IMR-90 (cell line): ENCODE measurements at regions not wholly inside any gene's neighbourhood (a gene's known extent, or its start where the extent isn't known, plus 50 kb on each side); places are given as distances from the start of the nearest gene placed in this dataset.

Experiments
- ATAC-seq: fragments of 200-7000 bp; cut with Tn5 transposase; 2 replicates; pipeline ENCODE4 v1.9.1; 2020; ENCODE audit warnings: low read depth, mild to moderate bottlenecking, moderate library complexity
- BruUV-seq: library from RNA; stranded (reverse); fragments of 400-500 nt; replicated peaks from 2 replicates; lab custom pipeline; 2021; lab: Mats Ljungman, UMichigan
- CTCF ChIA-PET: fragments of 300-600 bp; formaldehyde crosslinking; extraction: SDS; loops from one replicate; lab custom pipeline; 2021; ENCODE audit warnings: antibody characterized with exemption; lab: Yijun Ruan, JAX
- POLR2A ChIA-PET: fragments of 300-600 bp; sonication (Branson Sonifier 250); formaldehyde crosslinking; loops from one replicate; lab custom pipeline; 2022; ENCODE audit warnings: antibody characterized with exemption; ENCODE audit not compliant: unreplicated experiment; lab: Charles Lee
- DNase-seq: peaks from one replicate; pipeline ENCODE4 v3.0.0; 2013
- H2AFZ ChIP-seq: replicated peaks from 2 replicates; pipeline ENCODE3; 2013; ENCODE audit warnings: low read length, mild to moderate bottlenecking; ENCODE audit not compliant: poor library complexity
- H2AK5ac ChIP-seq: 2 replicates; pipeline ENCODE4 v1.6.1; 2013; ENCODE audit warnings: low read depth, low read length, inconsistent platforms
- H2AK9ac ChIP-seq: replicated peaks from 2 replicates; pipeline ENCODE3; 2013; ENCODE audit warnings: mild to moderate bottlenecking, low read depth, low read length, moderate library complexity; ENCODE audit not compliant: poor library complexity
- H2BK120ac ChIP-seq: 2 replicates; pipeline ENCODE4 v1.6.1; 2013; ENCODE audit warnings: low read depth, low read length, inconsistent platforms
- H2BK15ac ChIP-seq: 3 replicates; pipeline ENCODE4 v1.6.1; 2013; ENCODE audit warnings: low read depth, low read length, inconsistent platforms
- H2BK20ac ChIP-seq: 2 replicates; pipeline ENCODE4 v1.6.1; 2013; ENCODE audit warnings: low read depth, mild to moderate bottlenecking, inconsistent platforms, low read length, moderate library complexity
- H2BK5ac ChIP-seq: 2 replicates; pipeline ENCODE4 v1.6.1; 2013; ENCODE audit warnings: mild to moderate bottlenecking, low read depth, low read length, inconsistent platforms; ENCODE audit not compliant: poor library complexity, severe bottlenecking
- H3K14ac ChIP-seq: replicated peaks from 2 replicates; pipeline ENCODE4 v1.6.1; 2013; ENCODE audit warnings: low read depth, low read length, inconsistent platforms
- H3K18ac ChIP-seq: 2 replicates; pipeline ENCODE4 v1.6.1; 2013; ENCODE audit warnings: low read depth, low read length, control low read depth
- H3K23ac ChIP-seq: 2 replicates; pipeline ENCODE4 v1.6.1; 2013; ENCODE audit warnings: low read depth, low read length, inconsistent platforms
- H3K27ac ChIP-seq: 2 replicates; pipeline ENCODE4 v1.5.1; 2013; ENCODE audit warnings: mild to moderate bottlenecking, control low read depth, low read length; ENCODE audit not compliant: insufficient read depth
- H3K27me3 ChIP-seq: 2 replicates; pipeline ENCODE4 v1.6.1; 2013; ENCODE audit warnings: low read length; ENCODE audit not compliant: control insufficient read depth, insufficient read depth
- H3K36me3 ChIP-seq: 2 replicates; pipeline ENCODE4 v1.6.1; 2013; ENCODE audit warnings: low read length, mixed read lengths; ENCODE audit not compliant: control insufficient read depth, insufficient read depth
- H3K4ac ChIP-seq: 2 replicates; pipeline ENCODE4 v1.6.1; 2013; ENCODE audit warnings: low read depth, low read length, inconsistent platforms
- H3K4me1 ChIP-seq: 2 replicates; pipeline ENCODE4 v1.6.1; 2013; ENCODE audit warnings: low read length, mixed read lengths; ENCODE audit not compliant: control insufficient read depth, insufficient read depth
- H3K4me2 ChIP-seq: 2 replicates; pipeline ENCODE4 v1.6.1; 2013; ENCODE audit warnings: low read depth, mild to moderate bottlenecking, control low read depth, low read length, moderate library complexity
- H3K4me3 ChIP-seq: 2 replicates; pipeline ENCODE4 v1.5.1; 2013; ENCODE audit warnings: low read depth, mild to moderate bottlenecking, control low read depth, low read length, moderate library complexity; ENCODE audit not compliant: insufficient read depth
- H3K56ac ChIP-seq: 2 replicates; pipeline ENCODE4 v1.6.1; 2013; ENCODE audit warnings: low read length, inconsistent platforms; ENCODE audit not compliant: insufficient read depth; ENCODE audit errors: extremely low read depth
- H3K79me1 ChIP-seq, 2 experiments: 2 replicates each; pipeline ENCODE4 v1.6.1; 2013; ENCODE audit warnings: low read length in 2 of 2, inconsistent platforms in 1 of 2, low read depth in 1 of 2
- H3K9ac ChIP-seq: 2 replicates; pipeline ENCODE4 v1.6.1; 2013; ENCODE audit warnings: low read depth, low read length, control low read depth
- H3K9me1 ChIP-seq: 2 replicates; pipeline ENCODE4 v1.6.1; 2013; ENCODE audit warnings: low read length, inconsistent platforms; ENCODE audit not compliant: insufficient read depth
- H3K9me3 ChIP-seq: 2 replicates; pipeline ENCODE4 v1.6.1; 2013; ENCODE audit warnings: low read length; ENCODE audit not compliant: control insufficient read depth, insufficient read depth
- H4K20me1 ChIP-seq: 2 replicates; pipeline ENCODE4 v1.6.1; 2013; ENCODE audit warnings: low read length, inconsistent platforms; ENCODE audit not compliant: insufficient read depth
- H4K5ac ChIP-seq: 2 replicates; pipeline ENCODE4 v1.6.1; 2013; ENCODE audit warnings: mild to moderate bottlenecking, low read depth, low read length, control low read depth
- H4K8ac ChIP-seq, 2 experiments: 2 replicates each; pipeline ENCODE4 v1.6.1; 2013; ENCODE audit warnings: low read depth in 2 of 2, low read length in 2 of 2, control low read depth in 1 of 2, inconsistent platforms in 1 of 2
- H4K91ac ChIP-seq: 2 replicates; pipeline ENCODE4 v1.6.1; 2013; ENCODE audit warnings: low read depth, low read length, inconsistent platforms; ENCODE audit not compliant: insufficient read depth
- BHLHE40 ChIP-seq: fragments of 150-350 bp; IDR thresholded peaks from 2 replicates; pipeline ENCODE4 v1.6.1; 2016; ENCODE audit warnings: mild to moderate bottlenecking, low read depth, low read length
- CEBPB ChIP-seq: IDR thresholded peaks from 2 replicates; pipeline ENCODE4 v1.6.1; 2012; ENCODE audit warnings: low read depth, low read length, improper control_type of control experiment
- CTCF ChIP-seq: conservative IDR thresholded peaks from 2 replicates; pipeline ENCODE4 v1.5.1; 2012; ENCODE audit warnings: mild to moderate bottlenecking, low read depth, low read length, improper control_type of control experiment
- ELK1 ChIP-seq: fragments of 150-350 bp; IDR thresholded peaks from 2 replicates; pipeline ENCODE4 v1.6.1; 2016; ENCODE audit warnings: low read depth, mild to moderate bottlenecking, low read length, moderate library complexity, borderline replicate concordance
- FOS ChIP-seq: fragments of 150-350 bp; IDR thresholded peaks from 2 replicates; pipeline ENCODE4 v1.6.1; 2016; ENCODE audit warnings: low read depth, low read length
- MAFK ChIP-seq: IDR thresholded peaks from 2 replicates; pipeline ENCODE4 v1.6.1; 2012; ENCODE audit warnings: low read depth, low read length, improper control_type of control experiment
- MAZ ChIP-seq: IDR thresholded peaks from 2 replicates; pipeline ENCODE4 v1.6.1; 2012; ENCODE audit warnings: low read depth, mild to moderate bottlenecking, low read length, improper control_type of control experiment, moderate library complexity, borderline replicate concordance
- POLR2A ChIP-seq: IDR thresholded peaks from 2 replicates; pipeline ENCODE4 v1.6.1; 2012; ENCODE audit warnings: mild to moderate bottlenecking, low read depth, low read length
- RAD21 ChIP-seq: IDR thresholded peaks from 2 replicates; pipeline ENCODE4 v1.6.1; 2012; ENCODE audit warnings: low read length, improper control_type of control experiment
- RCOR1 ChIP-seq: IDR thresholded peaks from 2 replicates; pipeline ENCODE4 v1.6.1; 2012; ENCODE audit warnings: mild to moderate bottlenecking, low read length, improper control_type of control experiment; ENCODE audit not compliant: insufficient replicate concordance
- SMC3 ChIP-seq: fragments of 150-350 bp; IDR thresholded peaks from 2 replicates; pipeline ENCODE4 v1.6.1; 2016; ENCODE audit warnings: low read depth, mild to moderate bottlenecking, antibody characterized with exemption, low read length, moderate library complexity
- USF2 ChIP-seq: fragments of 150-350 bp; IDR thresholded peaks from 2 replicates; pipeline ENCODE4 v1.6.1; 2017; ENCODE audit warnings: mild to moderate bottlenecking, antibody characterized with exemption, low read length, low read depth
- WGBS, 2 experiments: methylation state at CpG; one replicate each; pipeline versions ENCODE4 v1.1.5 to v1.1.7; 2013; ENCODE audit warnings: missing lambda C conversion rate in 2 of 2; ENCODE audit not compliant: insufficient read length in 1 of 2; ENCODE audit errors: extremely low coverage in 2 of 2; 5-methylcytosine and 5-hydroxymethylcytosine counted together
- dilution Hi-C: fragments of 300-500 bp; cut with HindIII; formaldehyde crosslinking; loops from one replicate; pipeline ENCODE4 v1.14.3; 2018; ENCODE audit warnings: low sequenced_read_pairs; ENCODE audit not compliant: unreplicated experiment
- in situ Hi-C: fragments of 300-500 bp; cut with MboI; formaldehyde crosslinking; loops from 3 replicates; pipeline ENCODE4 v1.14.3; 2019; ENCODE audit warnings: low sequenced_read_pairs, inconsistent platforms, mixed read lengths
- intact Hi-C: fragments of 100-400 bp; cut with micrococcal nuclease; formaldehyde crosslinking; loops from 2 replicates; pipeline ENCODE4 v1.10.0; 2022

GRCh38 chr6:88220493-88220892 lies 54.3 kb upstream of the CNR1 start:
- Histone ChIP-seq H2BK5ac (no peak overlapping the region), H3K9me3 (no peaks in the 10 kb centered on the region), H4K91ac (no peak overlapping the region), H3K9ac (no peak overlapping the region), H3K14ac (no peak overlapping the region), H3K18ac (no peak overlapping the region), H4K20me1 (no peaks in the 10 kb centered on the region), H2BK120ac (no peak overlapping the region), H3K36me3 (no peaks in the 10 kb centered on the region), H3K79me1 (no peaks in the 10 kb centered on the region), H2AK5ac (no peak overlapping the region), H3K27me3 (no peaks in the 10 kb centered on the region), H2AFZ (no peak overlapping the region), H4K8ac (no peak overlapping the region), H3K23ac (no peak overlapping the region), H3K4ac (no peak overlapping the region), H2BK15ac (no peak overlapping the region), H3K56ac (no peak overlapping the region), H3K4me1 (no peaks in the 10 kb centered on the region), H2AK9ac (no peak overlapping the region), H3K4me2 (no peak overlapping the region), H2BK20ac (no peak overlapping the region), H3K4me3 (no peak overlapping the region), H4K5ac (no peak overlapping the region), H3K9me1 (no peaks in the 10 kb centered on the region), H3K27ac (no peak overlapping the region)
- dilution Hi-C loops (no loop called here), in situ Hi-C loops (no loop called here), intact Hi-C loops (no loop called here)
- WGBS, 2 experiments, result no CpG with 5 or more reads among the region's 2 CpGs
- DNase-seq (no peak), ATAC-seq (no peak)
- no peak for TF ChIP-seq FOS
- no peak for TF ChIP-seq BHLHE40
- no peak for TF ChIP-seq SMC3
- TF ChIP-seq CTCF, result no peak
- no peak for TF ChIP-seq RAD21
- TF ChIP-seq MAZ, result no peak
- no peak for TF ChIP-seq USF2
- TF ChIP-seq POLR2A, result no peak
- TF ChIP-seq RCOR1, result no peak
- no peak for TF ChIP-seq MAFK
- no peak for TF ChIP-seq ELK1
- TF ChIP-seq CEBPB, result no peak
- ChIA-PET CTCF (no interaction called here), POLR2A (no interaction called here)
- BruUV-seq, result no TSS peak
